GM18870 (cell line): ENCODE measurements at regions not wholly inside any gene's neighbourhood (a gene's known extent, or its start where the extent isn't known, plus 50 kb on each side); places are given as distances from the start of the nearest gene placed in this dataset.

Experiments used
- ATAC-seq: cut with Tn5 transposase; IDR thresholded peaks from one replicate; pipeline ENCODE4 v1.9.1; 2021; ENCODE audit warnings: moderate library complexity; ENCODE audit not compliant: unreplicated experiment

DNA sequence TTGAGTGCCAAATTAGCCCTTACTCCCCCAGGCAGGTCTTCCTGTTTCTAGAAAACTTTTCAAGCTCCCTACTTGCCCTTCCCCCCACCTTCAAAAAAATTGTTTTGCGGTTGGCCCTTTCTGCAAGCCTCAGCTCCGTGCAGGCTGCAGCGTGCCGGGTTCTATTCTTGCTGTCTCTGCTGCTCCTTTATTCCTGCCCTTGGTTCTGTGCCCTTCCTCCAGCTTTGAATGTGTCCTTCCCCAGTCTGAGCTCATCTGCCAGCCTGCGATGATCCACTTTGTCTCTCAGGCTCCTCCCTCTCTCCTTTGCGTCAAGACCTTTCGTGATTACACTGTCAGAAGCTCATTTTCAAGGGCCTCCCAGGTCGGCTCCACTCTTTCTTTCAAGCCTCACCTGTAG, 98.6 kb downstream of the IRF2BPL start:
- ATAC-seq: no peak

- ATAC-seq: no peak
Observed at GRCh38 chr14:76927971-76928700, 100.4 kb downstream of the IRF2BPL start.

- ATAC-seq: no peak
Observed at GRCh38 chr14:76926521-76927251, 100.5 kb downstream of the LRRC74A start.

DNA sequence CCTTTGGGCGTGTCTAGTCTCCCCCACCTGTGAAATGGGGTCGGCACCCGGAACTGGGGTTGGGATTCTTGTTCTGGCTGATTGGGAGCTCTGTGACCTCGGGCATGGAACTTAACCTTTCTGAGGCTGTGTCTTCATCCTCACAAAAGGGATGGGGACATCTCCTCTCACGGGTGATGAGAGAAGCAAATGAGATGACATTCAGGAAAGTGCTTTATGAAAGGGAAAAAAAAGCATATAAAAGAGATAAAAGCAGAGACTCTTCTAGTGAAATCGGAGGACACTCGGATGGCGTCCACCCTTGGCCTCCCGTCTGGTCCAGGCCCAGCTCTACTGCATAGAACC, 98.9 kb downstream of the LRRC74A start:
- ATAC-seq: no peak

- ATAC-seq: no peak
Observed at GRCh38 chr14:76924371-76925096, 98.3 kb downstream of the LRRC74A start.

- no peak for ATAC-seq
Observed at GRCh38 chr14:76923431-76924370, 97.5 kb downstream of the LRRC74A start.

DNA sequence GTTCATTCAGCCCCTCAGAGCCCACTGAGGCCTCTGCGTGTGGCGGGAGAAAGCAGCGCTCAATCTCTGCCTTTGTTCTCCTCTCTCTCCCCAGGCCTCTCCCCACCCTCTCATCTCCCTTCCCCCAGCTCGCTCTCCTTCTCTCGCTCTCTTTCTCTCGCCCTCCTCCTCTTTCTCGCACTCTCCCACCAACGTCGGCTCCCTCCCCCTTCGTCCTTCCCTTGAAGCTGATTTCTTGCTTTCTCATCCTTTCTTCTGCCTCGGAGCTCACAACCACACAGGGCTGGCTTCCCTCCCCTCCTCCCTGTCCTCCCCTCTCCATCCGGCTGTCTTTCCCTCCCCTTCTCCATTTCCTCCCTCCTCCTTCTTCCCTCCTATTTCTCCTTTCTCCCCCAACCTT, 96.4 kb downstream of the LRRC74A start:
- no peak for ATAC-seq

DNA sequence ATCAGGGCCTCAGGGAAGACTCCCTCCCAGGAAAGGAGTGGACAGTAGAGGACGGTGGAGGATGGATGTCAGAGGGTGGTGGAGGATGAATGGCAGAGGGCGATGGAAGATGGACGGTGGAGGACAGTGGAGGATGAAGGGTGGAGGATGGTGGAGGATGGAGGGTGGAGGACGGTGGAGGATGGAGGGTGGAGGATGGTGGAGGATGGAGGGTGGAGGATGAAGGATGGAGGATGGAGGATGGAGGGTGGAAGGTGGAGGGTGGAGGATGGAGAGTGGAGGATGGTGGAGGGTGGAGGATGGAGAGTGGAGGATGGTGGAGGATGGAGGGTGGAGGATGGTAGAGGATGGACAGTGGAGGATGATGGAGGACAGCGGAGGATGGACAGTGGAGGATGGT, 95.9 kb downstream of the LRRC74A start:
- no peak for ATAC-seq

DNA sequence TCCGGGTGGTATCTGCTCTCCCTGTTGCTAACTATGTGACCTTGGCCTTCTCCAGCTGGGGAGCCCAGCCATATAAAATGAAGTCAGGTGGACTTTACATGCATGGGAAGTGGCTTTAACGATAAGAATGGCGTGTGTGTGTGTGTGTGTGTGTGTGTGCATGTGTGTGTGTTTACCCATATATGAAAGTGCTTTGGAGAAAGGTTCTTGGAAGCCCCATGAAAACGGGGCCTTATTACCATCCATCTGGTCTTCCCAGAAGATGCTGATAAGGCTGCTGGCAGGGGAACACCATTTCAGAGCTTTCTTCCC, 94.8 kb downstream of the LRRC74A start:
- no peak for ATAC-seq

DNA sequence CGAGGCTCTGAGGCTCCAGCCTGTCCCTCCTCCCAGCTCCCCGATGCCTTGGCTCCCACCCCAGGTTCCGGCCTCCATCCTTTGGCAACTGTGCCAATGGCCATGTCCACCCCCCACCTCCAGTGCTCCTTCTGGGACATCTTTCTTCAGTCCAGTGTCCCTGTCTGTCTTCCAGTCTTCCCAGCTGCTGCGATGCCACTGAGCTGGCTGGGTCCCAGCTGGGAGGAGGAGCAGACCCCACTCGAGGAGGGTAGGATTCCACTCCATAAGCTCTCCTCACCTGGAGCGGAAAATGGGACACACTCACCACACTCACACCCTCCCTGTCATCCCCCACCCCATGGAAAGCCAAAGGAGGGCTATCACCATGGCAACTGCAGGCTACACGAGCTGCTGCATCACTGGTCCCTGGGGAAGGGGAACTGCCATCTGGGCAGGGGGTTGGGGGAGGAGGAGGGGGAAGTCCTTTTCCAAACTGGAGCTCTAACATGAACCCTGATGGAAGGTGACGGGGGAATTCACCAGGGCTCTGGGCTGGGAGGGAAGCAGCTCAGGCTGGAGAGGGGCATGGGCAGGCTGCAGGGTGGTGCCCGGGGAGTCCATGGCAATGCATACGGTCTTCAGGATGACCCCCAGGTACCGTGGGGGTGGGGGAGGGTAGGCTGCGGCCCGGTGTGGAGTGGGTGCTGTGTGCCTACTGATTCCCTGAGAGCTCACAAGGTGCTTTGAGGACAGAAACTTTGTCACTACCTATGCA, 94.3 kb downstream of the LRRC74A start:
- ATAC-seq: no peak

GRCh38 chr14:76919431-76920330, 93.5 kb downstream of the LRRC74A start:
- ATAC-seq: no peak
